OCI-LY1 (cell line): ENCODE measurements at regions not wholly inside any gene's neighbourhood (a gene's known extent, or its start where the extent isn't known, plus 50 kb on each side); places are given as distances from the start of the nearest gene placed in this dataset.

Experiments
- H2AFZ ChIP-seq: fragments of 200-600 bp; sonication (generic), shearing (Covaris generic); 2 replicates; pipeline ENCODE4 v1.6.0; 2014; ENCODE audit warnings: antibody characterized with exemption, mild to moderate bottlenecking, low read length
- H3F3A ChIP-seq: fragments of 200-600 bp; sonication (generic), shearing (Covaris generic); 2 replicates; pipeline ENCODE4 v1.6.0; 2014; ENCODE audit warnings: mild to moderate bottlenecking, antibody characterized with exemption, low read length, moderate library complexity; ENCODE audit not compliant: insufficient read depth
- H3K27ac ChIP-seq: fragments of 200-600 bp; sonication (generic); 2 replicates; pipeline ENCODE4 v1.5.1; 2014; ENCODE audit warnings: low read length, mixed run types, mild to moderate bottlenecking, low read depth; ENCODE audit not compliant: poor library complexity, severe bottlenecking
- H3K27me3 ChIP-seq: fragments of 200-600 bp; sonication (generic); 2 replicates; pipeline ENCODE4 v1.6.0; 2014; ENCODE audit warnings: antibody characterized with exemption, mild to moderate bottlenecking, low read length, moderate library complexity; ENCODE audit not compliant: insufficient read depth
- H3K36me3 ChIP-seq: fragments of 200-600 bp; sonication (generic); 2 replicates; pipeline ENCODE4 v1.6.1; 2014; ENCODE audit warnings: mild to moderate bottlenecking, antibody characterized with exemption, low read length, moderate library complexity, mixed read lengths; ENCODE audit not compliant: insufficient read depth
- H3K4me1 ChIP-seq: fragments of 200-600 bp; sonication (generic); 2 replicates; pipeline ENCODE4 v1.5.1; 2014; ENCODE audit warnings: mild to moderate bottlenecking, low read length, moderate library complexity; ENCODE audit not compliant: insufficient read depth, severe bottlenecking
- H3K4me2 ChIP-seq: fragments of 200-600 bp; sonication (generic), shearing (Covaris generic); 2 replicates; pipeline ENCODE4 v1.6.1; 2014; ENCODE audit warnings: low read length
- H3K4me3 ChIP-seq: fragments of 200-600 bp; sonication (generic); 2 replicates; pipeline ENCODE4 v1.5.1; 2014; ENCODE audit warnings: low read length, low read depth, mild to moderate bottlenecking, mixed read lengths; ENCODE audit not compliant: poor library complexity, severe bottlenecking
- H3K79me2 ChIP-seq: fragments of 200-600 bp; shearing (Covaris generic); 2 replicates; pipeline ENCODE4 v1.6.1; 2016; ENCODE audit warnings: mixed run types, low read length, mixed read lengths; ENCODE audit not compliant: insufficient read depth
- H3K9ac ChIP-seq: fragments of 200-600 bp; sonication (generic), shearing (Covaris generic); 2 replicates; pipeline ENCODE4 v1.6.1; 2014; ENCODE audit warnings: mild to moderate bottlenecking, low read length, mixed read lengths
- H3K9me2 ChIP-seq: fragments of 200-600 bp; sonication (generic), shearing (Covaris generic); 2 replicates; pipeline ENCODE4 v1.6.1; 2014; ENCODE audit warnings: low read depth, mild to moderate bottlenecking, low read length, mixed read lengths
- H3K9me3 ChIP-seq: fragments of 200-600 bp; shearing (Covaris generic); 2 replicates; pipeline ENCODE4 v1.6.1; 2014; ENCODE audit warnings: low read length, mixed read lengths
- H4K20me1 ChIP-seq: fragments of 200-600 bp; sonication (generic), shearing (Covaris generic); 2 replicates; pipeline ENCODE4 v1.6.0; 2016; ENCODE audit warnings: mild to moderate bottlenecking, low read length; ENCODE audit not compliant: insufficient read depth
- EZH2 ChIP-seq: fragments of 200-600 bp; sonication (generic), shearing (Covaris generic); IDR thresholded peaks from 2 replicates; pipeline ENCODE4 v1.8.0; 2017; ENCODE audit warnings: borderline replicate concordance, mixed run types, mild to moderate bottlenecking, antibody characterized with exemption, low read length, moderate library complexity, mixed read lengths
- TF ChIP-seq, protein P1 (sequence below): fragments of 200-600 bp; sonication (generic), shearing (Covaris generic); IDR thresholded peaks from 2 replicates; pipeline ENCODE4 v1.5.1; 2017; ENCODE audit warnings: mild to moderate bottlenecking, antibody characterized with exemption, low read length, moderate library complexity, mixed read lengths

DNA sequence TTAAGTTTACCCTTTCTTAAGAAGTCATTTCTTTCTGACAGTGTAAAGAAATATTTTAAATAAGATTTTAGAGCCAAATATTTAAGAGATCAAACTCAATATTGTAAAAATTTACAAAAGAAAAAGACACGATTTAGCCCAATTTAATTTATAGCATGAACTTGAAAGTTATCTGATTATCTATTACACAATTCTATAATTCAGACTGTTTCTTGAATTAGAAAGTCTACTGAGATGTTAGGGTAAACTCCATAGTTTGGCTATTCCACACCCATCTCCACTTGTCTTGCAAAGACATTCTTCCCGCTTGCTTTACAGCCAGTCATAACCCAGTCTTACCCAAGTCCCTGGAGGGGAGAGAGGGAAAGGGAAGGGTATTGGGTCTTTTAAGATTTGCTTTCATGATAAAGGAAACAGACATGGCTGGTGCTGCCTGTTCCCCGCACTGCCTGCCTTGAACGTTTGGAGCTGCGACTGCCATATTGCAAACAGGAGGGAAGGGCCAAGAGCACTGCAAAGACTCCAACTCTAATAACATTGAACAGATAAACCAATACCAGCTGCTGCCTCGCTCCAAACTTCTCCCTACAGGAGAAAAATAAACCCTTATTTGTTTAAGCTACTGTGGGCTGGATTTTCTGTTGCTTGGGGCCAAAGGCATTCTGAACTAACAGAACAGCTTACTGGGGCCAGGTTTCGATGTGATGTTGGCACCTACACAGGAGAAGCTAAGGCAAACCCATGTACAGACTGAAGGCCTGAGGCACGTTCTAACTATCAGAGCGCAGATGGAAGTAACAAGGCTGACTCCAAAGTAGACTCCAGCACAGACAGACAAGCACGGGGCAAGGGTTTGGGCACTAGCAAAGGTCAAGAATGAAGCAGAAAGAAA, 552.3 kb upstream of the JARID2 start:
- H3K4me1 ChIP-seq = no peaks in the 10 kb centered on the region
- H4K20me1 ChIP-seq = no peaks in the 10 kb centered on the region
- H2AFZ ChIP-seq = no peak overlapping the region

DNA sequence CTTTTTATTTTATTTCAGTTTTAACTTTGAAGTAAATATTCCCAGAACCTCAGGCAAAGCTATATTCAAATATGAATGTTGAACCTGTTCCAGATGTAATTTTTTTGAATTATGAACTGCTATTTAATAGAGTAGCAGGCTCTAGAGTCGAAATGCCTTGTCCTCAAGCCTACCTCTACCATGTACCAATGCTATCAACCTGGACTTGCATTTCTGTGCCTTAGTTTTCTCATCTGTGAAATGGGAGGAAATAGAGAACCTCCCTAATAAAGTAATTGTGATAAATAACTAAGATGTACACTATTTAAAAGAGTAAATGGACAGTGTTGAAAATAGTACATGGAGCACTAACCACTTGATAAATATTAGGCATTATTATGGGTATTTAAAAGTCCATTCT, 551.6 kb upstream of the JARID2 start:
- H3K36me3 ChIP-seq = no peaks in the 10 kb centered on the region
- H3K9me3 ChIP-seq = no peaks in the 10 kb centered on the region
- H3K9ac ChIP-seq = no peak overlapping the region
- H3K27ac ChIP-seq = no peak overlapping the region
- H3K4me3 ChIP-seq = no peak overlapping the region
- H3K4me2 ChIP-seq = no peak overlapping the region
- no peaks in the 10 kb centered on the region for H3K27me3 ChIP-seq
- H3K9me2 ChIP-seq = no peaks in the 10 kb centered on the region
- H3F3A ChIP-seq = no peaks in the 10 kb centered on the region
- TF ChIP-seq, protein P1, sequence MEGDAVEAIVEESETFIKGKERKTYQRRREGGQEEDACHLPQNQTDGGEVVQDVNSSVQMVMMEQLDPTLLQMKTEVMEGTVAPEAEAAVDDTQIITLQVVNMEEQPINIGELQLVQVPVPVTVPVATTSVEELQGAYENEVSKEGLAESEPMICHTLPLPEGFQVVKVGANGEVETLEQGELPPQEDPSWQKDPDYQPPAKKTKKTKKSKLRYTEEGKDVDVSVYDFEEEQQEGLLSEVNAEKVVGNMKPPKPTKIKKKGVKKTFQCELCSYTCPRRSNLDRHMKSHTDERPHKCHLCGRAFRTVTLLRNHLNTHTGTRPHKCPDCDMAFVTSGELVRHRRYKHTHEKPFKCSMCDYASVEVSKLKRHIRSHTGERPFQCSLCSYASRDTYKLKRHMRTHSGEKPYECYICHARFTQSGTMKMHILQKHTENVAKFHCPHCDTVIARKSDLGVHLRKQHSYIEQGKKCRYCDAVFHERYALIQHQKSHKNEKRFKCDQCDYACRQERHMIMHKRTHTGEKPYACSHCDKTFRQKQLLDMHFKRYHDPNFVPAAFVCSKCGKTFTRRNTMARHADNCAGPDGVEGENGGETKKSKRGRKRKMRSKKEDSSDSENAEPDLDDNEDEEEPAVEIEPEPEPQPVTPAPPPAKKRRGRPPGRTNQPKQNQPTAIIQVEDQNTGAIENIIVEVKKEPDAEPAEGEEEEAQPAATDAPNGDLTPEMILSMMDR = no peak
- no peak for TF ChIP-seq EZH2
- H2AFZ ChIP-seq = no peak overlapping the region
- no peaks in the 10 kb centered on the region for H4K20me1 ChIP-seq
- no peaks in the 10 kb centered on the region for H3K4me1 ChIP-seq
- H3K79me2 ChIP-seq = no peaks in the 10 kb centered on the region

More for the DNA sequence above, 552.3 kb upstream of the JARID2 start:
- H3K27ac ChIP-seq = no peak overlapping the region
- H3K36me3 ChIP-seq = no peaks in the 10 kb centered on the region
- H3K9me3 ChIP-seq = no peaks in the 10 kb centered on the region
- H3K4me3 ChIP-seq = no peak overlapping the region
- H3K9ac ChIP-seq = no peak overlapping the region
- no peak for TF ChIP-seq EZH2
- TF ChIP-seq, protein P1 = no peak
- H3F3A ChIP-seq = no peaks in the 10 kb centered on the region
- no peak overlapping the region for H3K4me2 ChIP-seq
- no peaks in the 10 kb centered on the region for H3K27me3 ChIP-seq
- H3K79me2 ChIP-seq = no peaks in the 10 kb centered on the region
- no peaks in the 10 kb centered on the region for H3K9me2 ChIP-seq

DNA sequence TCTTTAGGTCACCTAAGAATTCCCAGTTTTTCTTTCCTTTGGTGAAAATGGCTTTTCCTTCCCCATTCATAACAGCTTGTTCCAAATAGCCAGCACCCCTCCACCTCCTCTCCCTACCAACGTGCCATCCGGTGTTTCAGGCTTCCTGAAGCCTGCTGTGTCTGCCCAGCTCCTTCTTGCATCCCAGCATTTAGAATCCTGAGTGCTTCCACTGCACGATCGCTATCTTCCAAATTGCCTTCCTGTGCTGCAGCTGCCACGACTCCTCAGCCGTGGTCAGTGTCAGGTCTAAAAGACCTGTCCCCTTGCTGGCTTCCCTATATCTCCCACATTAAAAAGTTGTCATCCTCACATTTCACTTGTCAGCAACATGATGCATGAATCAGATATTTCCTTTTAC, 550.3 kb upstream of the JARID2 start:
- Histone ChIP-seq H3K79me2 (no peaks in the 10 kb centered on the region), H3K9me2 (no peaks in the 10 kb centered on the region), H3K9me3 (no peaks in the 10 kb centered on the region), H3K4me3 (no peak overlapping the region), H3K27me3 (no peaks in the 10 kb centered on the region), H3K36me3 (no peaks in the 10 kb centered on the region), H3K9ac (no peak overlapping the region), H3F3A (no peaks in the 10 kb centered on the region), H3K27ac (no peak overlapping the region), H3K4me2 (no peak overlapping the region), H2AFZ (no peak overlapping the region), H3K4me1 (no peaks in the 10 kb centered on the region), H4K20me1 (no peaks in the 10 kb centered on the region)
- TF ChIP-seq EZH2 = no peak
- TF ChIP-seq, protein P1 = no peak
